NCI-H2081 (cell line): ENCODE measurements at regions not wholly inside any gene's neighbourhood (a gene's known extent, or its start where the extent isn't known, plus 50 kb on each side); places are given as distances from the start of the nearest gene placed in this dataset.
"Not testable (repeated sequence)": the region's sequence is repeated elsewhere in the genome, so short reads cannot be mapped to it uniquely, and the experiment has no call there.

ENCODE experiments used
- DNase-seq, 2 experiments: peaks; one replicate each; lab custom pipeline; 2025; lab: John Stamatoyannopoulos, UW

DNA sequence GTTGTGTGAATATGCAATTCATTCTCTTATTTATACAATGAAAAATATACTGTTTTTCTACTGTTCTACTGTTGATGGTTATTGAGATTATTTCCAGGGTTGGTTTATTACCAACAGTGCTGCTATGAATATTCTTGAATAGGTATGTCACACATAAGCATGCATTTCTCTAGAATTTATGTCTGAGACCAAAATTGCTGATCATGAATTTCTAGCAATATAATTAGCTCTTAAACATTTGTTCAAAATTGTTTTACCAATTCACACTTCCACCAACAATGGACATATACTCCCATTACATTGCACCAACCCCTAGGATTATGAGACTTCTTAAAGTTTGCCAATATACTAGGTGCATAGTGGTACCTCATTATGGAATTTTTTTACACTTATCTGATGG, 164.1 kb upstream of the KCNQ5 start:
- no peak for DNase-seq

DNA sequence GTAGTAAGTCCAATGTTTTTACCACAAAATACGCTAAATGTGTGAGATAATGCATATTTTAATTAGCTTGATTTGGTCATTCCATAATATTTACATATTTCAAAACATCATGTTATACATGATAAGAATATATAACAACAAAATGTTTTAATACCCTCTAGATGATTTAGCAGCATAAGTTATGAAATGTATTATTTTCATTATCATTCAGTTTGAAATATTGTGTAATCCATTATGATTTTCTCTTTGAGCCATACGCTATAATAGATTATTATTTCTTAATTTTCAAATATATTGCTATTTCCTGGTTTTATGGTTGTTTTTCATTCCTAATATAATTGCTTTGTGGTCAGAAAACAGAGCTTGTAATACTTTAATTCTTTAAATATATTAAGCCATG, 163.3 kb upstream of the KCNQ5 start:
- no peak for DNase-seq

DNA sequence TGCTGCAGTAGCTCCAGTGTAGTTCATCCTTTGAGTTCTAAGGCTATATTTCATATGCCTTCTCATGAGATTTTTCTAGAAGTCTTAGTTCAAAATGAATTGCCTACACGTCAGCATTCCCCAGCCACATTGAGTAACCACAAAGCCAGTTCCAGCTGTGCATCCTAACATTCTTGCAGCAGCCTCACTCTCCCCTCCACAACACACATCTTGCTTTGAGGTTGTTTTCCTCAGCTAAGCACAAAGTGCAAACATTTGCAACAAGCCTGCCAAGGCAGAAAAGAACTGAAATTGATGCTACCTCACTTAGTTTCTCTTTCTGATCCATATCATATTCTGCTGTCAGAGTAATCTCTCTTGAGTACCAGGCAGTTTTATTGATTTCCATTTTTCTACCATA, 160.7 kb upstream of the KCNQ5 start:
- no peak for DNase-seq

DNA sequence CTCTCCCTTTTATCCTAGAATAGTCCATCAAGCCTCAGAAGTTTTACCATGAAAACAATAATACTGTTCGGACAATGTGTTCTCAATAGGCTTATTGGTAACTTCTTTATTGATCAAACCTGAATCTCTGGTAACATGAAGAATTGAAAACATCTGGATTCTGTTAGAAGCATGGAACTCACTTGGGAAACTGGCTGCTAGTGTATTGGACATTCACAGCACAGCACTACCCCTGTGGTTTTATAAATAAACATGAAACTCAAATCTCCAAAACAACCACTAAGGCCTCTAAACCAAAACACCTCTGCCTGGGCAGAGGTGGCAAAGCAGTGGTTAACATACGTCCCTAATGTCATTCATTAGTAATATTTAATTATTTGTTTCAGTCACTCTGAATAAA, 157.6 kb upstream of the KCNQ5 start:
- no peak for DNase-seq

DNA sequence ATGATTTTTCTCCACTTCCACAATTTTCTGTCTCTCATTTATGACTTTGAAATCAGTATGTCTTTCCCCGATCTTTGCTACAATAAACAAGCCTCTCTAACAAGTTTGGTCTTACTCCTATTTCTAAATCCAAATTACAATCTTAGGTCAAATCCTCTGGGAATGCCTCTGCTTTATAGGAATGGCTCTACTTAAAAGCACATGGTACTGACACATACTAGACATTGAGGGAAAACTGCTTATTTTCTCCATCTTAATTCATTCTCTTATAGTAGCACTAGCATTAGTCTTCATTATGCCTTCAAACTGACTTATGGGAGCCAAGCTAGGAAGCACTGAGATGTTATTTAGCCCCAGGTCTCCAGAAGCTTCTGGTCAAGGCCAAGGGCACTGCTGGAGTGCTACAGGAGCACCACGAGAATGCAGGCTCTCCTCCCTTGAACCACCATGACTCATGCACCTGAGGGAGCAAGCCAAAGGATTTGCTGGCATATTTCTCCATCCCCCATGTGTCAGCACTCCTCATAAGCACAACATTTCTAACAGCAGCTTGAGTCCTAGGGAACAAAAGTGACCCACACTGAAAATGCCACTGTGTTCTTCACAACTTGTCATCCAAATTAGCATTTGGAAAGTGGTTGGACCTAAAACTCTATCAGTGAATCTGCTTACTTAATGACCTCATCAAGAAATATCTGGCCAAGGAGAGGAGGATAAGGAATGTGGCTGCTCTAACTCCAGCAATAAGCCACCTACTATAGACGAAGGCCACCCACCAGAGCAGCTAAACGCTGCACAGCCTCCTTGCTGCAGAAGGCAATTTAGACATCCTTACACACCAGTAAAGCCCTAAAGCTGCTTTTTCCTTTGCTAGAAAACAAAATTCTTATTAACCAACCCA, 156.8 kb upstream of the KCNQ5 start:
- no peak for DNase-seq

DNA sequence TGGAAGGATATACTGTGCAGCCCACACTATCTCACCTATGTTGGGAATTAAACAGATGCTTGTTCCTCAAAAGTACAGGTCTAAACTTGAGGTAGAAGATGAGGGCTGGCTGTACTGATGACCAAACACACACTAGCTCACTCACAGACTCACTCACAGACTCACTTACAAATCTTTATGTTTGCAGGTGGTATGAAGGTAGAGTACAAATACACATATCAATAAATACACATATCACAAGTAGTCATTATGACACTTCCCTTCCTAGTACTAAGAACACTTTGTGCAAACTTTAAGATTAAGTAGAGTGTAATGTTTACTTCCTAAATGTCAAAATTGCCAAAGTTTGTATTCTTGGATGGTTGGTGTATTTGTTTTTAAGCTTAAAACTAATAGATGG, 155.4 kb upstream of the KCNQ5 start:
- DNase-seq: no peak

DNA sequence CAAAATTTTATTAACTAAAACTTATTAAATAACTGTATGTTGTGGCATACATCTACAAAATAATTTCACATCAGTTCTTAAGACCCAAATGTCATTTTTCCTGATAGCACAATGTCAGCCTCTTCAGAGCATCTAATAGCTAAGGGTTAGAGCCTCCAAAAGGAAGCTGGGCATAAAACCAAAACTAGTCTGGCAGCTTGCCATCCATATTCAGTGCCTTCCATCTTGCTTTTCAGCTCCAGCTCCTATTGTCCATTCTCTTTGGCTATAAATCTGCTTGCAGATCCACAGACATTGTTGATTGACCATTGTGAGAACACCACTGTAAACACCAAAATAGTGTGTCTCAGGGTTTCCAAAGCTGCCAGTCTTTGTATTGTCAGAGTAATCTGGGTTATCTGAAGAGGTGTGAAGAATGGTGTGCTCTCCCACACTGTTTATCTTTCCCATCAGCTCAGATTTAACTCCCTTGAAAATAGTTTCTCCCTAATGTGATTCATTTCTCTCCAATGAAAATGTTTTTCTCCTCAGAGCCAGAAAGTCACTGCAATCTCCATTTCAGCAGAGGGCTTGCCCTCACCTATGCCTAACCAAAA, 154.8 kb upstream of the KCNQ5 start:
- DNase-seq: peak; percentile 31 to 80

DNA sequence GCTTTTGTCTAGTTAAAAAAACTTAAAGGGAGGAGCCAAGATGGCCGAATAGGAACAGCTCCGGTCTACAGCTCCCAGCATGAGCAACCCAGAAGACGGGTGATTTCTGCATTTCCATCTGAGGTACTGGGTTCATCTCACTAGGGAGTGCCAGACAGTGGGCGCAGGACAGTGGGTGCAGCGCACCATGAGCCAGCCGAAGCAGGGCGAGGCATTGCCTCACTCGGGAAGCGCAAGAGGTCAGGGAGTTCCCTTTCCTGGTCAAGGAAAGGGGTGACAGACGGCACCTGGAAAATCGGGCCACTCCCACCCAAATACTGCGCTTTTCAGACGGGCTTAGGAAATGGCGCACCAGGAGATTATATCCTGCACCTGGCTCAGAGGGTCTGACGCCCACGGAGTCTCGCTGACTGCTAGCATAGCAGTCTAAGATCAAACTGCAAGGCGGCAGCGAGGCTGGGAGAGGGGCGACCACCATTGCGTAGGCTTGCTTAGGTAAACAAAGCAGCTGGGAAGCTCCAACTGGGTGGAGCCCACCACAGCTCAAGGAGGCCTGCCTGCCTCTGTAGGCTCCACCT, 152.4 kb upstream of the KCNQ5 start:
- not testable (repeated sequence) for DNase-seq

DNA sequence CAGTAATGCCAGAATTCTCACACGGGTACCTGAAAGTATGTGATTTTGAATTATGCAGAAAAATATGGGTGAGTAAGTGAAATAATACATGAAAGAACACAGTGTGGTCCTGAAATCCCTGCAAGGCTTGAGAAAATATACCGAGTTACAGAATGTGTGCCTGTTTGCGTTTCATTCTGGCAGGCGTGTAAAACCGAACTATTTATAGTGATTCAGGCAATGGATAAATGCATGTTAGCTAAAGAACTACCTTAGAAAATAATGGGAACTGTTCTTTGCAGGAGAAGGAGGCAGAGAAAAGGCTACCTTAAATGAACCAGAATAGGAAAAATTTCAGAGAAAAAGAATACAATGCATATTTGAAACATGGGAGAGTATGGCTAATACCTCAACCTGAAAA, 145.8 kb upstream of the KCNQ5 start:
- DNase-seq: no peak

DNA sequence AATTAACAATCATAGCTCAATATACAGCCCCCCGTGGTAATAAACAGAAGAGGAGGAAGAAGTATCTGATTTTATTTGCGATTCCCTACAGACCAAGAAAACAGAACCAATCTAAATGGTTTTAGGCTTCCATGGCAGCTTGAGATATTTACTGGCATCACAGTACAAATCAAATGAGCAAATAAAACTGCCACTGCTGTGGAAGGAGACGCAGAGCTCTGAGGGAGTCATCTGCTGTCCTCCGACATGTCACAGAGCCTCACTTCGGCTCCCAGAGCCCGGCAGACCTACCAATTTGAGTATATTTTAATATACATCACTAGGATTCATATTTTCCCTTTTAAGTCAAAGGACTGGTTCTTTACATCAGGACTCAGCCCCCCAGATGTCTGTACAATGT, 145.2 kb upstream of the KCNQ5 start:
- DNase-seq: no peak

DNA sequence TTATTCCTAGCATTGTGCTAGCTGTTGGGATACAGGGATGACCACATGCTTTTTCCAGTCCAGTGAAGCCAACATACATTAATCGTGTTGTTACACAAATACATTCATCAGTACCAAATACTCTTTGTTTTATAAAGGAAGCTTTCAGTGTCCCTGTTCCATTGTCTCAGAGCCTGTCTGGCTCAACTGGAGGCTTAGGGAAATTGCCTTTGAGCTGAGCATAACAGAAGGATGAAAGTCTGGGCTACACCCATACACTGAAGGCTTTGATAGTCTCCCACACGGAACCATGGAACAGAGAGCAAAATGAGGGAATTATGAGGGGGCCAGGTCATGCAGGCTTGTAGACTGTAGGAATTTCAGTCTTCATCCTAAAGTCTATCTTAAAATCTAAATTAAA, 126.4 kb upstream of the KCNQ5 start:
- DNase-seq: no peak

DNA sequence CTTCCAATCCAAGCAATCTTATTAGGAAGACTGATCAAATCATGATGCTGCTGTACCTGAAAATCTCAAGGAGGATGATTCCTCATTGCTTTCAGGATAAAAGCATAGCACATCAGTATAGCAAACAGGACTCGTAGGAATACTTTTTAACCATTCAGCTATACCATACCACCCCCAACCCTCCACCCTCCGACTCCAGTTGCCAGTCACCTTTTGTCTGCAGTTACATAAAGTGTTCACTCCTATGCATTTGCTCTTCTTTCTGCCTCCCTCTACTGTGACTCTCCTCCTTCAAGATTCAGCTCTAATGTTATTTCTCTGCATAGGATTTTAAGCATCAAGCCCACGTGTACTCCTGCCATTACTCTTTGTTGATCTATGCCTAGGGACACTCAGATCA, 124.7 kb upstream of the KCNQ5 start:
- DNase-seq: no peak

DNA sequence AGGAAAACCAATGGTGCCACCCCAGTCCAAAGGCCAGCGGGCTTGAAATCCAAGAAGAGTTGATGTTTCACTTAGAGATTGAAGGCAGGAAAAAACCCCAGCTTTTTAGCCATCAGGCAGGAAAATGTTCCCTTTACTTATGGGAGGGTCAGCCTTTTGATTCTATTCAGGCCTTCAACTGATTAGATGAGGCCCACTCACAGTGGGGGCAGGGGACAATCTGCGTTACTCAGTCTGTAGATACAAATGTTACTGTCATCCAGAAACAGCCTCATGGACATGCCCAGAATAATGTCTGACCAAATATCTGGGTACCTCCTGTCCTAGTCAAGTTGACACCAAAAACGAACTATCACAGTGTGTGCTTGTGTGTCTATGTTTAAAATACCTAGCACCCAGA, 121.2 kb upstream of the KCNQ5 start:
- no peak for DNase-seq

DNA sequence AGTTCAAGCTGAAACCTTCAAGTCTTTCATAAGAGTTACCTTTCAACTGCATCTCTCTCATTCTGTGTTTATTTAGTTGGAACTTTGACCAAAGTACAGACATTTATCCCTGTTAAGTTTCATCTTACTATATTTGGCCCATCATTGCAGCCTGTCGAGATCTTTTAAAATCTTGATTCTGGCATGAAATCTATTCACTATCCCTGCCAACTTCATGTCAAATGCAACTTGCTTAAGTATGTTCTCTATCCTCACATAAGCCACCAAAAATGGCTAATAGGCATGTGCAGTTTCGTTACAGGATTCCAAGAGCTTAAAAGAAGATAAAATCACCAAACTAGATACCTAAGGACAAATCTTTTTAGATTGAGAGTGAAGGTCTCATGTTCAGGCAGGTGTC, 117.5 kb upstream of the KCNQ5 start:
- no peak for DNase-seq

DNA sequence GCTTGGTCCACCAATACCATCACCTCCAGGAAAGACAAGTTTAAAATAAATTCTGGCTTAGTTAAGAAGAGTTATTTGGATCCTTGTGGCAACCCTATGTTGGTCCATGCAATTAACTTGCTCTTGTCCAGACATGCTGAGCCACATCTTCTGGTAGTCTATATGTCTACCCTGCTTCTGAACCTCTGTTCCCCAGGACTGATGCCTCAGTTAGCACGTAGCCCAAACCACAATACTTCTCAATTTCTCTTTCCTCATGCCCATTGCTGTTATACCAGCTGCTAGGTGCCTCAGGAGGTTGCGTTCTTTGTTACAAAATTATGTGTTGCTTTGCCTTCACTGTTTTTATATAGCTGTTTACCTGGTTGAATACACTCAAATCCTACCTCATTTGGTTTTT, 116.4 kb upstream of the KCNQ5 start:
- no peak for DNase-seq

DNA sequence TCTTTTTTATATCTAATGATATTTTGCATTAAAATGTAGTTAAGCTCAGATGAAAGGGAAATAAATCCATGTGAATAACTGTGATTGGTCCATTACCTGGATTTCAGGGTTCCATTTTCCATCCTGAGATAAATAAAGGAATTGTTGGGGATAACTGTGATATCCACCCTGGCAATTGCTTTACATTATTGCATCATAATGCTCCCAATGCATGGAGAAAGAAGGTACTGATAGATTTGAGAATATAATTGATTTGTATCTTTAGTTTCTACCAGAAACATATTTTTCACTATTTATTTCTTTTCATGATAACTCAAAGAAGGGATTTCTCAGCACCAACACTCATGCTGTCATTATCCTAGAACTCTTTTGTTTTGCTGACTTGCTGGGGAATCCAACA, 102.0 kb upstream of the KCNQ5 start:
- DNase-seq: no peak

DNA sequence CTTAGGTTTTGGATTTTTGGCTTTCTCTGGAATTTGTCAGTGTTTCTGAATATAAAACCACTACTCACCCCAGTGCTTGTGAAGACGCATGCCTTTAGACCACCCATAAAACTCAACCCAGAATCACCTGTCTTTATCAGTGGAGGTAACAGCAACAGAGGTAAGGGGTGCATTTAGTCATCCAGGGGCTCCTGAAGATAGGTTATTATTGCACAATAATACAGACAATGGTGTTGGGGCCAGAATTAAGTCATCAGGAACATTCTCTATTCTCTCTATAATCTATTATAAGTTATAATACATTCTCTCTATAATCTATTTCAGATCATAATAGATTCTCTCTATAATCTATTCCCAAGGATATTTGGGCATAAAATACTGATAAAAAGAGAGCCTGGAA, 100.2 kb upstream of the KCNQ5 start:
- no peak for DNase-seq

DNA sequence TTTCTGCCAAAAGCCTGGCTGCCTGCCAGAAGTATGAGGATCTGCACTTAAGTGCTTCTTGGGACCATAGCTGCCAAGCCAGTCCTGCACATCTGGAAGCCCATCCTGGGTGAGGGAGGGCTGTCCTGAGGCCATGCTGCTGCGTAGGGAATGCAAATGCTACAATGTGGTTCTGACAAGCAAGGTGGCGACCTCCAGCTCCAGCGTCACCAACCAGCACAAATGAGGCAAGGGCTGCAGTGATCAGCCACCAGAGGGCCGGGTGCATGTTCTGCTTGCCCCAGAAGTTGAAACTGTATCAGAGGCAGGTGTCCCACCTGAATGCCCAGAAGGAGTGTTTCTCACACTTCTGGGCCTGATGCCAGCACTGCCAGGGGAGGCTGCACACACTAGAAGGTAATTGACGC, 99.1 kb upstream of the KCNQ5 start:
- peak; percentile 6 to 36 for DNase-seq

DNA sequence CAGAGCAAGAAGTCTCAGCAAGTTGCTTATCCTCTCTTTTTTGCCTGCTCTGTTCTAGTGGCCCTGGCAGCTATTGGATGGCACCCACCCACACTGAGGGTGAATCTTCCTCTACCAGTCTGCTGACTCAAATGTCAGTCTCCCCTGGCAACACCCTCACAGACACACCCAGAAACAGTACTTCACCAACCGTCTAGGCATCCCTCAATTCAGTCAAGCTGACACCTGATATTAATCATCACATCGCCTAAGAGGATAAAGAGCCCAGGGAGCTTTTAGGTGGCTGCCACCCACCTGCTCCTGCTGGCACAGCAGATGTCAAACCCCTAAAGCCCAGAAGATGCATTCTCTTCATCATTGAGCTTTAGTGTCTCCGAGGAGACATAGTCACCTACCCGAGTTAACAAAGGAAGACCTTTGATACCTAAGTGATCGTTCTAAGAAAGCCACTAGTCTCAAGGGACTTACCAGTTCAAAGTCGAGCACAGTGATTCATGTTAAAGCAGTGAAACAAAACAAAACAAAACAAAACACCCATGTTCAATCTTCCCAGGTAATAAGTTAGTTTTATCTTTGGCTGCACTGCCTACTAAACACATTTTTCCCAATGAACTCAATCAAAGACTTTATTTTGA, 97.7 kb upstream of the KCNQ5 start:
- peak in 1 of 2 experiments; percentile 31 for DNase-seq

DNA sequence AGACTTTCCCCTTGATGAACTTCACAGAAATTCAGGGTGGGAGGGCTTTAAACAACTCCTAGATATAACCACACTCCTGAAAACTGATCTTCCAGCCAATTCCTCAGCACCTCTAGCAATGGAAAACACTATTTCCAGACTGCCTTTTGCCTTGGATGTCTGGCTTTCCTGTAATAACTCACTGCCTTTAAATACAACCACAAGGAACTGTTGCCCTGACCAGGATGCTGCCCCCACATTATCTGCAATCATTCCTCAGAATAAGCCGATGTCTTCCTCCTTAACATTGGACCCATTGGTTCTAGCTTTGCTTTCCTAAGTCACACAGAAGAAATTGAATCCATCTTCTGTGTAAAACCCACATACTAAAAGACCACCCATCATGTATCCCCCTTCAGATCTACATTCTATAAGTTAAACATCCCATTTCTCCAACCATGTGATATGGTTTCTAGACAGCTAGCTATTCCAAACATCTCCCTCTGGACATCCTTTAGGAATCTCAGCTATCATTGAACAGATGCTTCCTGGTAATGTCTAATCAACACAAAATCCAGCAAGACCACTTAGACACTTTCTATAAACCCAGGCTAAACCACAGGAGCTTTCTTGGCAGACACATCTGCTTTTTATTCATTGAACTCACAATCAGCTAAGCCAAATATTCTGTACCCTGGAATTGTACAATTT, 95.9 kb upstream of the KCNQ5 start:
- DNase-seq: no peak

DNA sequence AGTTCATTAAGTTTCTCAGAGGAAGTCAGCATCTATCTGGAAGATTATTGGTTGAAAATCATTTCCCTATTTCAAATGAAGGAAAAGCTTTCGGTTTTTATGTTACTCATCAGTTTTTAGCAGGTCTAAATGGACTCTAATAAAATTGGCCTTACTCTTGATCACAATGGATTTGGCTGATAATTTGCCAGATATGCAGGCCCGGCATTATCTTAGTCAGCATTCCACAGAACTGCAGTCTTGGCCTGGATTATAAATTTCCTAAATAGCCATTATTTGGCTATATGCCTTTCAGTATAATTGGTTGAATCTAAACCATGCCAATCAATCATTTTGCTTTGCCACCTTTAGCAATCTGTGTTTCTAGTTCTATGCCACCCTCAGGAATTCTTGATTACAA, 91.7 kb upstream of the KCNQ5 start:
- DNase-seq: no peak

DNA sequence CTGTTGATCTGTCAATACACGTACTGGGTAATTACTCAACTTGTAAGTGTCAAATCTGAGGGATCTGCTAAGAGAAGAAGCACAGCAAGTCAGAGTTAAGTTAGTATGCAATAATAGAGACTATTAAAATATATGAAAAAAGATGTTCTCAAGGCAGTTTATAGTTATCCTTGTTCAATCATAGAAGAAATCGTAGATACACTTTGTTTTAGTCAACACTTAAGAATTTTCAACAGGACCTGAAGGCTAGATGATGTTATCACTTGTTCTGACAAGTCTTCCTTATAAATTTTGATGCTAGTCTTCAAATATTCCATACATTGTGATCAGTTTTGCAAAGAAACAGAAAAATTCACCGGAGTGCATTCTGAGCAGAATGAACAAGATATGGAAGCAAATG, 91.1 kb upstream of the KCNQ5 start:
- no peak for DNase-seq
